WERI-Rb-1 (cell line): ENCODE measurements at regions not wholly inside any gene's neighbourhood (a gene's known extent, or its start where the extent isn't known, plus 50 kb on each side); places are given as distances from the start of the nearest gene placed in this dataset.

Experiments
- DNase-seq: peaks from one replicate; pipeline ENCODE4 v3.0.0-alpha.2; 2020
- H3K27ac ChIP-seq: fragments of 250-450 bp; sonication (Bioruptor Pico); 2 replicates; pipeline ENCODE4 v1.5.1; 2020; ENCODE audit warnings: mild to moderate bottlenecking, moderate library complexity
- H3K27me3 ChIP-seq: fragments of 250-450 bp; sonication (Bioruptor Pico); 2 replicates; pipeline ENCODE4 v1.5.1; 2021; ENCODE audit warnings: mild to moderate bottlenecking, low read depth, moderate library complexity; ENCODE audit not compliant: insufficient read depth, severe bottlenecking
- H3K36me3 ChIP-seq: fragments of 250-450 bp; sonication (Bioruptor Pico); 2 replicates; pipeline ENCODE4 v1.5.1; 2020; ENCODE audit warnings: mild to moderate bottlenecking, moderate library complexity
- H3K4me3 ChIP-seq: 2 replicates; pipeline ENCODE4 v1.5.1; 2011; ENCODE audit warnings: low read depth, mild to moderate bottlenecking, control low read depth, low read length
- H3K9me3 ChIP-seq: fragments of 250-450 bp; sonication (Bioruptor Pico); 2 replicates; pipeline ENCODE4 v1.5.1; 2021; ENCODE audit warnings: mild to moderate bottlenecking, moderate library complexity; ENCODE audit not compliant: severe bottlenecking
- CTCF ChIP-seq: IDR thresholded peaks from 2 replicates; pipeline ENCODE4 v1.5.1; 2011; ENCODE audit warnings: low read depth, mild to moderate bottlenecking, control low read depth, inconsistent platforms, low read length

GRCh38 chr1:239254999-239255398 is 131.4 kb upstream of the CHRM3 start:
- Histone ChIP-seq H3K36me3 (no peaks in the 10 kb centered on the region), H3K4me3 (no peak overlapping the region), H3K27ac (no peak overlapping the region), H3K27me3 (no peaks in the 10 kb centered on the region), H3K9me3 (peaks cover 13% of the 10 kb centered on the region)
- DNase-seq, result no peak
- no peak for TF ChIP-seq CTCF

GRCh38 chr1:239253032-239253431 is 133.3 kb upstream of the CHRM3 start:
- Histone ChIP-seq H3K9me3 (peaks cover 13% of the 10 kb centered on the region), H3K4me3 (no peak overlapping the region), H3K27ac (no peak overlapping the region), H3K36me3 (no peaks in the 10 kb centered on the region), H3K27me3 (no peaks in the 10 kb centered on the region)
- no peak for TF ChIP-seq CTCF
- DNase-seq, result no peak

GRCh38 chr1:239250353-239251035 is 135.9 kb upstream of the CHRM3 start:
- Histone ChIP-seq H3K9me3 (peaks cover 2% of the 10 kb centered on the region), H3K36me3 (no peaks in the 10 kb centered on the region), H3K27me3 (no peaks in the 10 kb centered on the region), H3K27ac (no peak overlapping the region), H3K4me3 (no peak overlapping the region)
- no peak for DNase-seq
- TF ChIP-seq CTCF, result no peak

GRCh38 chr1:239247285-239247684 is 139.1 kb upstream of the CHRM3 start:
- no peak overlapping the region for H3K4me3 ChIP-seq
- H3K27me3 ChIP-seq, result no peaks in the 10 kb centered on the region
- DNase-seq, result no peak
- no peak overlapping the region for H3K27ac ChIP-seq
- H3K9me3 ChIP-seq, result no peaks in the 10 kb centered on the region
- no peak for TF ChIP-seq CTCF
- H3K36me3 ChIP-seq, result no peaks in the 10 kb centered on the region

- TF ChIP-seq CTCF, result no peak
- no peak for DNase-seq
- H3K36me3 ChIP-seq, result no peaks in the 10 kb centered on the region
- H3K4me3 ChIP-seq, result no peak overlapping the region
- H3K9me3 ChIP-seq, result no peaks in the 10 kb centered on the region
- no peaks in the 10 kb centered on the region for H3K27me3 ChIP-seq
- no peak overlapping the region for H3K27ac ChIP-seq
Measured at GRCh38 chr1:239244084-239244483, 142.3 kb upstream of the CHRM3 start.

- H3K36me3 ChIP-seq, result no peaks in the 10 kb centered on the region
- no peak for DNase-seq
- no peak overlapping the region for H3K4me3 ChIP-seq
- no peak overlapping the region for H3K27ac ChIP-seq
- no peaks in the 10 kb centered on the region for H3K27me3 ChIP-seq
- H3K9me3 ChIP-seq, result no peaks in the 10 kb centered on the region
- TF ChIP-seq CTCF, result no peak
Measured at GRCh38 chr1:239243006-239243405, 143.4 kb upstream of the CHRM3 start.
